ENCODE measurements at regions not wholly inside any gene's neighbourhood (a gene's known extent, or its start where the extent isn't known, plus 50 kb on each side); places are given as distances from the start of the nearest gene placed in this dataset.
"Not testable (repeated sequence)": the region's sequence is repeated elsewhere in the genome, so short reads cannot be mapped to it uniquely, and the experiment has no call there.

DNA sequence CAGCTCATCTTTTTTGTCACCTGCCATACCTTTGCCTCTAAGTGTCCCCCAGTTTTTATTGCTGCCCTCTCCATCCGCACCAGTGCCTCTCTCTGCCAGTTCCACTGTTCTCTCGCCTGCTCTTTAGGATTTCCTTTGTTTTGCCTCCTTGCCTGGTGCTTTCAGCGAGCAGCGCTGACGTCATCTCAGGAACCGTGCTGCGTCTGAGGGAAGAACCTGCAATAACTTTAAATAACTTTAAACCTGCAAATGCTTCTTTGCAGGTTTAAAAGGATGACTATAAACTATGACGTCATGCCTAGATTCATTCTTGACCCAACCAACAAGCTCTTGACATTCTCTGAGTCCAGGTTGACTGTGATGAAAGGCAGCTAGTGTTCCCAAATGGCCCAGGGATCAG lies 105.1 kb downstream of the LRRC74B start:
- H3K27me3 Mint-ChIP-seq; CTCF ChIA-PET; H3K27ac Mint-ChIP-seq; H3K4me3 Mint-ChIP-seq; H3K9me3 Mint-ChIP-seq; DNase-seq; H3K36me3 Mint-ChIP-seq (ENCODE audit: low read depth); H3K4me1 Mint-ChIP-seq; POLR2A ChIA-PET: not testable (repeated sequence)

DNA sequence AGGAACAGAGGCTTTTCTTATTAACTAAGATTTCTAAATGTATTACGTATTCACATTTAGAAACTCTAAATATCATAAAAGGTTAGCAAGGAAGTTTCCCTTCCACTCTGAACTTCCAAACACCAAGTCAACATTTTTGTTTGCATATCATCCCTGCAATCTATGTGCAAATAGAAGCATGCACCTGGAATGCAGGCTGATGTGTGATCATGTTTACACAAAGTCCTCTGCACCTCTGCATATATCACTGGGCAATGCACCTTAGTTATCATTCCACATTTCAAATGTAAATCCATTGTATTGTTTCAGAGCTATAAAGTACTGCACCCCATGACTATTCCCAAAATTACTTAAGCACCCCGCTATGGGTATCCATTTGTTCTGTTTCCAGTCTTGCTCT lies 142.1 kb downstream of the LRRC74B start:
- H3K4me3 Mint-ChIP-seq; POLR2A ChIA-PET; H3K4me1 Mint-ChIP-seq; CTCF ChIA-PET; H3K27ac Mint-ChIP-seq; H3K9me3 Mint-ChIP-seq; DNase-seq; H3K27me3 Mint-ChIP-seq; H3K36me3 Mint-ChIP-seq (ENCODE audit: low read depth): not testable (repeated sequence)

DNA sequence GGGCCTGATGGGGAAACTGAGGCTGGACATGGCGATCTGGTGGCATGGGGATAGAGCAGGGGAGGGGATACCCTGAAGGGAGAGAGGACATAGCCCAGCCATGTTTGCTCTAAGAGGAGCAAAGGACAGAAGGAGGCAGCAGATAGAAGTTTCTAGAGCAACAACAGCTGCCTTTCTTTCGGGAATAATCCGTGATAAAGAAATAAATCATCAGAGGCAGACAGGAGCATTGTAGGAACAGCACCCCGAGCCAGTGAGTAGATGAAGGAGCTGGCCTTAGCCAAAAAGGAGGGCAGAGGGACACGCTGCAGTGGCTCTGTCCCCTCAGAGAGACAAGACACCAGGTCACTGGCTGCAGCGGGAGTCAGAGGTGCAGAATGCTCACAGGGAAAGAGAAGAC lies 166.3 kb downstream of the LRRC74B start:
- POLR2A ChIA-PET; CTCF ChIA-PET; H3K9me3 Mint-ChIP-seq; H3K27me3 Mint-ChIP-seq; H3K4me1 Mint-ChIP-seq; H3K27ac Mint-ChIP-seq; DNase-seq; H3K36me3 Mint-ChIP-seq (ENCODE audit: low read depth); H3K4me3 Mint-ChIP-seq: not testable (repeated sequence)

DNA sequence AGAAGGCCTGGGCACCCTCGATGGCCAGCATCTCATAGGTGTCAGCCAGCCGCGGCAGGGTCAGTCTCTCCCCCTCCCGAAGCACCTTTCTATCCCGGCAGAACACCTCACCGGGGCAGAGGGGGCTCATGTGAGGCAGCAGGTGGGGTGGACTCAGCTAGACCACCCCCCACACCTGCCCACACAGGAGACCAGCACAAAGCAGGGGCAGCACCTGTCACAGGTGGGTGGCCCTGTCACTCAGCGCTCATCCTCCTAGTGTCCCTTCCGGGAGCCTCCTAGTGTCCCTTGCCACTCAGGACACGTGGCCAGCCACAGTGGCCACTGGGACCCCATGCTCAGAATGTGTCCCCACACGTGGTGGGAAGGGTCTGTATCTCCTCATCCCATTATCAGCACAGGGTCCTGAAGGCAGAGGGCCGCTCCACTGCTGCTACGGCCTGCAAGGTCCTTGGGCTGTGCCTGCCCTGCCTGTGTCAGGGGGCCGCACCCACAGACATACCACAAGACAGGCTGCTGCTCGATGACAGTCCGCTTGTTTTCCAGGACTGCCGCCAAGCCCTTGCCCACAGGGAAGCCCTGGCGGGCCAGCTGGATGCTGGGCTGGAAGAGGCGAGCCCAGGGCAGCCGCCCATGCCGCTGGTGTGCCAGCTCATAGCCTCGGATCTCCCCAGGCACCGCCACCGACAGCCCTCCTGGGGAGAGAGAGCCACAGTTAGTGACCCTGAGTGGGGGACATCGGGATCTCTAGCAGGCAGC lies 167.4 kb upstream of the RIMBP3B start:
- H3K4me1 Mint-ChIP-seq; DNase-seq; H3K9me3 Mint-ChIP-seq; H3K4me3 Mint-ChIP-seq; H3K27ac Mint-ChIP-seq; POLR2A ChIA-PET; CTCF ChIA-PET; H3K36me3 Mint-ChIP-seq (ENCODE audit: low read depth); H3K27me3 Mint-ChIP-seq: not testable (repeated sequence)

DNA sequence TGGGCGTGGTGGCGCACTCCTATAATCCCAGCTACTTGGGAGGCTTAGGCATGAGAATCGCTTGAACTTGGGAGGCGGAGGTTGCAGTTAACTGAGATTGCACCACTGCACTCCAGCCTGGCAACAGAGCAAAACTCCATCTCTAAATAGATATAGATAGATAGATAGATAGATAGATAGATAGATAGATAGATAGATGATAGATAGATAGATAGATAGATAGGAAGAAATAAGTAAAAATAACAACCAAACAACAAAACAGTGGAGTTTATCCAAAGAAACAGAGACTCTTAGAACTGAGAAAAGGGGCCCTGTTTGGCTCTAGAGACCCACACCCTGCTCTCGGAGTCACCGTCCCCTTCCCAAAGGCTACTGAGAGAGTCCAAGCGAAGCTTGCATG lies 158.7 kb upstream of the RIMBP3B start:
- H3K27me3 Mint-ChIP-seq; H3K27ac Mint-ChIP-seq; DNase-seq; H3K36me3 Mint-ChIP-seq (ENCODE audit: low read depth); H3K9me3 Mint-ChIP-seq; CTCF ChIA-PET; POLR2A ChIA-PET; H3K4me1 Mint-ChIP-seq; H3K4me3 Mint-ChIP-seq: not testable (repeated sequence)

DNA sequence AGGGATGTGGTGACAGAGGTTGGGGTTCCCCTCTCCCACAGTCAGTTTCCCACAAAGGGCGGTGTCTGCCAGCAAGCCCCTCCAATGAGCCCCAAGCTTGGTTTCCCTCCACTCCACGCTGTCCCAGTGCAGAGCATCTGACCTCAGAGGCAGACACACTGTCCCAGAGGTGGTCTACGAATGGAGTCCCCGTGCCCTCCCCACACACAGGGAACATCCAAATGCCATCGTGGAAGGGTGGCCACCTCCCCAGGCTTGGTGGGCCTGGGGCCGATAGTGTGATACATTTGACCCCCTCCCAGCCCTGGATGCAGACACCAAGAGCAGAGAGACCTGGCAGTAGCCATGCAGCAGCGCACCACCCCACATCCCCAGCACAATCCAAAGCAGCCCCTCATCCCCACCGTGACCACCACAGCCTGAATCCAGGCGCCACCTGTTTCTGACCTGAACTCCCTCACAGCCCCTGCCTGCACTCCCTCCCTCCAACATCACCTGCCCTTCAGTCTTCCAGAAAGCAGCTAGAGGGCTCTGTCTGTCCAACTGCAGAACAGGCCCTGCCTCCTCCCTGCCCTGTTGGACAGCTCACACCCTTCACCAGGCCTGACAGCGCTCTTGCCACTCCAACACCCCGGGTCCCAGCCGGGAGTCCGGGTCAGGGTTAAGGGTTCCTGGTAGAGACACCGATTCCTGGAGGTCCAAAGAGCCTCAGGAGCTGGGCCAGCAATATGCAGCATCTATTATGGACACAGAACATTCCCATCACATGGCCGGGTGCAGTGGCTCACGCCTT lies 156.5 kb upstream of the RIMBP3B start:
- H3K27ac Mint-ChIP-seq; CTCF ChIA-PET; H3K4me3 Mint-ChIP-seq; H3K36me3 Mint-ChIP-seq (ENCODE audit: low read depth); DNase-seq; H3K4me1 Mint-ChIP-seq; POLR2A ChIA-PET; H3K27me3 Mint-ChIP-seq; H3K9me3 Mint-ChIP-seq: not testable (repeated sequence)

DNA sequence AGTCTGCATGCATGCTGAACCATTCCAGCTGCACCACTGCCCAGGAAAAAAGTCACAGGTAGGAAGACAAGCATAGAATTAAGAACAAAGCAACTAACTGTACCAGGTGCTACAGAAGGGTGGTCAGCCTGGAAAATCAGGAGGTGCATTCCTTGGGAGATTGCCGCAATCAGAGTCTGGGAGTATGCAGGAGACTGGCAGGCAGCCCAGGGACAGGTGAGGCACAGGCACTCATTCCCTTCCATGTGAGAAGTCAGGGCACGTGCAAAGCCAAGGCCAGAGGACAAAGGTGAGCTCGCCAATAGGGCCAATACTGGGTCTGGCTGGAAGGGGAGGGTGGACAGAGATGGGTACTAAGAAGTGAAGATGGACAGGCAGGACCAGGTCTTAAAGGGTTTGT lies 132.1 kb upstream of the RIMBP3B start:
- H3K27ac Mint-ChIP-seq; H3K27me3 Mint-ChIP-seq; H3K4me1 Mint-ChIP-seq; CTCF ChIA-PET; H3K36me3 Mint-ChIP-seq (ENCODE audit: low read depth); H3K9me3 Mint-ChIP-seq; DNase-seq; POLR2A ChIA-PET; H3K4me3 Mint-ChIP-seq: not testable (repeated sequence)

DNA sequence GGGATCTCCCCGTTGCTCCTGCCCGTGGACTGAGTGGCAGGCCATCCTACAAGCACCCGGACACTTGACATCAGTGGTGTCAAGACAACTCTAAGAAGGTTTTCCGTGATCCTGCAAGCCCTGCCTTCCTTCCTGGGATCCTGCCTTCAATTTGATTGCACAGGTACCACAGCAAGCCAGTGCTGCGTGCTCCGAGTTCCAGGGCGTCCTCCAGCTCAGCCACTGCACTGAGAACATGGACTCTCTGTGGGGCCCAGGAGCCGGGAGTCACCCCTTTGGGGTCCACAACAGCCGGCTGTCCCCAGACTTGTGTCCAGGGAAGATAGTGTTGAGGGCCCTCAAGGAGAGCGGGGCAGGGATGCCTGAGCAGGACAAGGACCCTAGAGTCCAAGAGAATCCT lies 100.9 kb upstream of the RIMBP3B start:
- H3K9me3 Mint-ChIP-seq; H3K4me3 Mint-ChIP-seq; DNase-seq; H3K36me3 Mint-ChIP-seq (ENCODE audit: low read depth); H3K27me3 Mint-ChIP-seq; H3K4me1 Mint-ChIP-seq; CTCF ChIA-PET; H3K27ac Mint-ChIP-seq; POLR2A ChIA-PET: not testable (repeated sequence)

DNA sequence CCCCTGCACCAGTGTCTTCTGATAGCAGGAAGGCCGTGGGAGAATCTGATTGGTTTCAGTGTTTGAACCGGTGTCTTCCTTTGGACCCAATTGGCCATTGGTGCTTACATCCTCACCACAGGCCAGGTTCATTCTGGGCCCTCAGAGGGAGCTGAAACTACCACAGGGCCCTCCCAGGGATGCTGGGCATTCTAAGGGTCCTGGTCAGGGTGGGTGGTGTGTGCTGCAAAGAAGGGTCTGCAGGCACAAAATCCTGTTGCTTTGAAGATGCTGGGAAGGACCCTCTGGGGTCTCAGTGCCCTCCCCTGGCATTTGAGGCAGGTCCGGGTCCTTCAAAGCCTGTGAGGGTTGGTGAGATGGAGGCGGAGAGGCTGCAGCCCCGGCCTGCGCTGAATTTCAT lies 89.8 kb upstream of the RIMBP3B start:
- CTCF ChIA-PET; H3K36me3 Mint-ChIP-seq (ENCODE audit: low read depth); H3K4me3 Mint-ChIP-seq; H3K27me3 Mint-ChIP-seq; POLR2A ChIA-PET; H3K4me1 Mint-ChIP-seq; H3K27ac Mint-ChIP-seq; H3K9me3 Mint-ChIP-seq: not testable (repeated sequence)
- peak; percentile 4 for DNase-seq

DNA sequence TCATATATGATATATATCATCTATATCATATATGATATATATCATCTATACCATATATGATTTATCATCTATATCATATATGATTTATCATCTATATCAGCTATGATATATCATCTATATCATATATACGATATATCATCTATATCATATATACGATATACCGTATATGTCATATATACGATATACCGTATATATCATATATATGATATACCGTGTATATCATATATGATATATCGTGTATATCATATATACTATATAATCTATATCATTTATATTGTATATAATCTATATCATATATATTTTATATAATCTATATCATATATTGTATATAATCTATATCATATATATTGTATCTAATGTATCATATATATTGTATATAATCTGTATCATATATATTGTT lies 55.9 kb upstream of the RIMBP3B start:
- DNase-seq; H3K27me3 Mint-ChIP-seq; POLR2A ChIA-PET; H3K36me3 Mint-ChIP-seq (ENCODE audit: low read depth); H3K27ac Mint-ChIP-seq; H3K4me3 Mint-ChIP-seq; H3K4me1 Mint-ChIP-seq; CTCF ChIA-PET; H3K9me3 Mint-ChIP-seq: not testable (repeated sequence)
